BJ (cell line): ENCODE measurements at regions not wholly inside any gene's neighbourhood (a gene's known extent, or its start where the extent isn't known, plus 50 kb on each side); places are given as distances from the start of the nearest gene placed in this dataset.

Experiments
- CTCF ChIA-PET: fragments of 350-600 bp; formaldehyde crosslinking; extraction: SDS; loops from one replicate; lab custom pipeline; 2021; ENCODE audit warnings: antibody characterized with exemption, inconsistent platforms; lab: Yijun Ruan, JAX
- POLR2A ChIA-PET: fragments of 300-600 bp; sonication (Branson Sonifier 250); formaldehyde crosslinking; extraction: SDS; loops from one replicate; lab custom pipeline; 2021; ENCODE audit warnings: antibody characterized with exemption; lab: Charles Lee
- DNase-seq: peaks from one replicate; pipeline ENCODE4 v3.0.0-alpha.2; 2011; ENCODE audit warnings: low read depth
- H3K27me3 ChIP-seq: 2 replicates; pipeline ENCODE4 v1.6.0; 2011; ENCODE audit warnings: low read length; ENCODE audit not compliant: control insufficient read depth, insufficient read depth
- H3K36me3 ChIP-seq: 2 replicates; pipeline ENCODE4 v1.5.1; 2011; ENCODE audit warnings: low read length; ENCODE audit not compliant: control insufficient read depth, insufficient read depth
- H3K4me3 ChIP-seq: 2 replicates; pipeline ENCODE4 v1.5.1; 2011; ENCODE audit warnings: low read depth, mild to moderate bottlenecking, control low read depth, low read length
- TF ChIP-seq, protein P1 (sequence below): IDR thresholded peaks from 2 replicates; pipeline ENCODE4 v1.5.1; 2011; ENCODE audit warnings: low read depth, mild to moderate bottlenecking, control low read depth, inconsistent platforms, low read length, moderate library complexity; ENCODE audit not compliant: insufficient read depth

DNA sequence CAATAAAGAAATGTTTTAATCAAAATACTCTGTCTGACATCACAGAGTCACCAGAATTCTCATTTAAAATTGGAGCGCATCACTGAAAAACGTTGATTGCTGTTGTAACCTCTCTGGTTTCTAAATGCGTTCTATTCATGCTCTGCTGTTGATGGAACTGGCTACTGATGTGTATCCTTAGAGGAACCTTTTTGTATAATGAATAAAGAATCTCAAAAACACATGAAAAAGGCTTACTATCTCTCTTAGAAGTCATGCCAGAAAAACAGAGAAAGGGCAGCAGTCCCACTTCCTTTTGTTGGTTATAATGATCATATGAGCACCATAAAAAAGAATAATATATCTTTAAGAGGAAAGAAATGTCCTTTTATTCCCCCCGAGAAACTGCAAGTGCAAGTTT lies 615.5 kb downstream of the TLE1 start:
- TF ChIP-seq, protein P1, sequence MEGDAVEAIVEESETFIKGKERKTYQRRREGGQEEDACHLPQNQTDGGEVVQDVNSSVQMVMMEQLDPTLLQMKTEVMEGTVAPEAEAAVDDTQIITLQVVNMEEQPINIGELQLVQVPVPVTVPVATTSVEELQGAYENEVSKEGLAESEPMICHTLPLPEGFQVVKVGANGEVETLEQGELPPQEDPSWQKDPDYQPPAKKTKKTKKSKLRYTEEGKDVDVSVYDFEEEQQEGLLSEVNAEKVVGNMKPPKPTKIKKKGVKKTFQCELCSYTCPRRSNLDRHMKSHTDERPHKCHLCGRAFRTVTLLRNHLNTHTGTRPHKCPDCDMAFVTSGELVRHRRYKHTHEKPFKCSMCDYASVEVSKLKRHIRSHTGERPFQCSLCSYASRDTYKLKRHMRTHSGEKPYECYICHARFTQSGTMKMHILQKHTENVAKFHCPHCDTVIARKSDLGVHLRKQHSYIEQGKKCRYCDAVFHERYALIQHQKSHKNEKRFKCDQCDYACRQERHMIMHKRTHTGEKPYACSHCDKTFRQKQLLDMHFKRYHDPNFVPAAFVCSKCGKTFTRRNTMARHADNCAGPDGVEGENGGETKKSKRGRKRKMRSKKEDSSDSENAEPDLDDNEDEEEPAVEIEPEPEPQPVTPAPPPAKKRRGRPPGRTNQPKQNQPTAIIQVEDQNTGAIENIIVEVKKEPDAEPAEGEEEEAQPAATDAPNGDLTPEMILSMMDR, result no peak
- POLR2A ChIA-PET, result no interaction called here
- no peaks in the 10 kb centered on the region for H3K27me3 ChIP-seq
- CTCF ChIA-PET, result no interaction called here
- no peak overlapping the region for H3K4me3 ChIP-seq
- H3K36me3 ChIP-seq, result no peaks in the 10 kb centered on the region
- DNase-seq, result no peak

DNA sequence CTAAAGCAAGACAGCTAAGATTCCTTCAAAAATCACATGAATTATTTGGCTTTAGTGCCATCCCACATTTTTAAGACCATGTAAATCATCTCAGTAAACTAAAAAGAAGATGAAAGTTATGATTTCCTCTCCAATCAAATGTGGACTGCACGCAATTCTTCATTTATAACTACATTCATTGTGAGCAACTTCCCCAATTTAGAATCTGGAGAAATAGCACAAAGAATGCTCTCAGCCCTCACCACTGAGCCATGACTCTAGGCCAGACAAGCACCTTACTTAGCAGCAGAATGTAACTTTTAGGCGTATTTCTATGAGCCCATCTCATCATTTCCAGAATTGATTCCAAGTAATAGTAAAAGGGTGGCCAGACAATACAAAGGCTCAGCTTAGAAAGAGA lies 616.6 kb downstream of the TLE1 start:
- no peak for DNase-seq
- TF ChIP-seq, protein P1, result no peak
- CTCF ChIA-PET, result no interaction called here
- H3K36me3 ChIP-seq, result no peaks in the 10 kb centered on the region
- no peak overlapping the region for H3K4me3 ChIP-seq
- no peaks in the 10 kb centered on the region for H3K27me3 ChIP-seq
- POLR2A ChIA-PET, result no interaction called here

DNA sequence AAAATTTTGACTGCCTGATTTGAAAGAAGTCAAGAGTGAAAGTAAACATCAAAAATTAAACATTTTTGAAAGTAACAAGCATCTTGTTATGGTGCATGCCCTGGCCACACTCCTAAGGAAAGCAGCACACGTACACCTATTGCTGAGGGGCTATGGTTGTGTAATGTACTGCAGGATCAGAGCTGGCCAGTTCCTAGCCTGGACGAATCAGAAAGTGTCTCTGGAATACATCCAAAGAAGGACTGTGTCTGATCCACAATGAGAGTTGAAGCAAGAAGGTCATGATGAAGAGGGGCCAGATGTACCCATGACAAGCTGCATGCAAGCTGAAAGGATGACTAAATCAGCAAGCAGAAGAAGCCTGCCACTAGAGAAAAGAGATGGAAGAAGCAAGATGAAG lies 618.2 kb downstream of the TLE1 start:
- ChIA-PET CTCF (no interaction called here), POLR2A (no interaction called here)
- Histone ChIP-seq H3K27me3 (no peaks in the 10 kb centered on the region), H3K4me3 (no peak overlapping the region), H3K36me3 (no peaks in the 10 kb centered on the region)
- no peak for DNase-seq
- TF ChIP-seq, protein P1, result no peak

DNA sequence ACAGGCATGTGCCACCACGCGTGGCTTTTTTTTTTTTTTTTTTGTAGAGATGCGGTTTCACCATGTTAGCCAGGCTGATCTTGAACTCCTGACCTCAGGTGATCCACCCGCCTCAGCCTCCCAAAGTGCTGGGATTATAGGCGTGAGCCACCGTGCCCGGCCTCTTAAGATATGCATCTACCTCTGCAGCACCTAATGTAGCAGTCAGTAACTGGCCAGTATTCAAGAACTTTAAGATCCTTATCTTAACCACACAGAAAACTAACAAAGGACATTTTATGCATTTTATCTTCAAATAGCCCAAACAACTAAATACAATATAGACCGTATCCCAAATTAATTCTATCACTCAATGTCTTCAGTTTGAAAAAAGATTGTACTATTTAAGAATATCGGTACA lies 618.7 kb downstream of the TLE1 start:
- no peaks in the 10 kb centered on the region for H3K36me3 ChIP-seq
- TF ChIP-seq, protein P1, result no peak
- CTCF ChIA-PET, result no interaction called here
- H3K27me3 ChIP-seq, result no peaks in the 10 kb centered on the region
- no peak for DNase-seq
- H3K4me3 ChIP-seq, result no peak overlapping the region
- POLR2A ChIA-PET, result no interaction called here

DNA sequence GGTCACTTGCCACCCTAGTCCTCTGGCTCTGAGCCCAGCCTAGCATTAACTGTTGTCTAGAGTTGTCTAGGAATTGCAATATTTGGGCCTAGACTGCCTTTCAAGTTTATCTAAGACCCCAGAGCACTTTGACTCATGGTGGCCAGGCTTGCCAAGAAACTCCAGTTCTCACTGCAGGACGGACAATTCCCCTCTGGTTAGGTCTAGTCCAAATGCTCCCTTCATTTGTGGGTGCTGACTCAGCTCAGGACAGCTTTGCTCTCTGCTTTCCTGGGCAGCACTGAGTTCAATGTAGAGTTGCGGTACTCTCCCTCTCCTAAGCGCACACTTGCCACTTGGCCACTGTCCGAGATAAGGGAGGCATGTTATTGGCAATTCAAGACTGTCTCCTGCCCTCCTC lies 619.4 kb downstream of the TLE1 start:
- ChIA-PET POLR2A (no interaction called here), CTCF (interaction anchor here (0.6 kb wide), 2 partner anchors 24 to 1776 kb away, joined by 3 read pairs; no protein-coding TSS in a partner anchor)
- DNase-seq, result no peak
- Histone ChIP-seq H3K4me3 (no peak overlapping the region), H3K27me3 (no peaks in the 10 kb centered on the region), H3K36me3 (no peaks in the 10 kb centered on the region)
- TF ChIP-seq, protein P1, result no peak
